Heart left ventricle (tissue), 16 donors: ENCODE measurements at regions not wholly inside any gene's neighbourhood (a gene's known extent, or its start where the extent isn't known, plus 50 kb on each side); places are given as distances from the start of the nearest gene placed in this dataset.

ENCODE experiments used
- ATAC-seq, 4 donors: fragments of 200-7000 bp; cut with Tn5 transposase; one replicate each; pipeline ENCODE4 v1.9.1; 2020 to 2022; ENCODE audit warnings: moderate library complexity in 4 of 4, mild to moderate bottlenecking in 3 of 4, moderate number of reproducible peaks in 1 of 4
- DNase-seq, 5 donors: peaks; one replicate each; pipeline ENCODE4 v3.0.0-alpha.2; 2020
- H3K27ac ChIP-seq, 12 donors: fragments of 200-600 bp; sonication (generic) in 4 of 12; one replicate each; pipeline versions ENCODE4 v1.5.0 to v1.8.0; 2016 to 2022; ENCODE audit warnings: mild to moderate bottlenecking in 2 of 12
- H3K27me3 ChIP-seq, 9 donors: fragments of 200-600 bp; sonication (generic) in 2 of 9; one replicate each; pipeline versions ENCODE4 v1.5.1 to v1.8.0; 2016 to 2022; ENCODE audit warnings: mild to moderate bottlenecking in 3 of 9
- H3K36me3 ChIP-seq, 9 donors: fragments of 200-600 bp; sonication (generic) in 2 of 9; one replicate each; pipeline versions ENCODE4 v1.5.0 to v1.8.0; 2018 to 2022; ENCODE audit warnings: mild to moderate bottlenecking in 2 of 9
- H3K4me1 ChIP-seq, 12 donors: fragments of 200-600 bp; sonication (generic) in 4 of 12; one replicate each; pipeline versions ENCODE4 v1.5.0 to v1.8.0; 2016 to 2022; ENCODE audit warnings: mild to moderate bottlenecking in 3 of 12
- H3K4me3 ChIP-seq, 12 donors: fragments of 200-600 bp; sonication (generic) in 4 of 12; one replicate each; pipeline versions ENCODE4 v1.5.0 to v1.8.0; 2017 to 2022; ENCODE audit warnings: mild to moderate bottlenecking in 9 of 12, moderate library complexity in 4 of 12
- H3K9me3 ChIP-seq, 12 donors: fragments of 200-600 bp; sonication (generic) in 4 of 12; one replicate each; pipeline versions ENCODE4 v1.5.0 to v1.8.0; 2016 to 2022; ENCODE audit warnings: mild to moderate bottlenecking in 1 of 12
- POLR2A ChIP-seq, 2 donors: fragments of 450-650 bp; IDR thresholded peaks; one replicate each; pipeline ENCODE4 v1.6.1; 2017; ENCODE audit warnings: antibody characterized with exemption in 2 of 2, mild to moderate bottlenecking in 2 of 2, moderate library complexity in 2 of 2
- WGBS, 4 donors: extraction: QIAGEN DNeasy Blood & Tissue Kit in 2 of 4; methylation state at CpG; one replicate each; pipeline versions ENCODE4 v1.1.5 to v1.1.7; 2013 to 2018; 5-methylcytosine and 5-hydroxymethylcytosine counted together
- intact Hi-C, 10 donors: fragments of 100-400 bp; cut with DNase I; formaldehyde crosslinking; loops; one replicate each; pipeline versions ENCODE4 v1.11.1 to v1.14.2; 2022
- TF ChIP-seq, protein P1 (sequence below), 12 donors: fragments of 200-600 bp; sonication (generic) in 4 of 12; IDR thresholded peaks; one replicate each; pipeline versions ENCODE4 v1.5.0 to v1.8.0; 2018 to 2022; ENCODE audit warnings: antibody characterized with exemption in 12 of 12, mild to moderate bottlenecking in 5 of 12
- donor health status: ischemic (EF 13 %, LVEDD 7.1; RV severe dilation, severe dysfunction).
- donor health status: healthy with polysubstance abuse.
- donor health status: DM: no; HTN: yes; CAD: no.
- donor health status: DM: no; HTN: no; CAD: no.
- donor health status: ischemic (EF 25% LVEDD 6.9; RV normal size, moderate dysfunction).
- donor health status: ischemic (EF 25% LVEDD 5.7; RV mildly dilated, moderate dysfunction).
- donor health status: healthy.
- donor health status: DM: yes; HTN: yes; CAD: no.
- donor health status: ischemic (EF 35%, LVEDD 5.7; RV mildly dilated, moderate dysfunction).
- donor health status: nonischemic (EF 11% LVEDD 7.7; RV severe dilation, severe dysfunction).
- donor health status: DM: yes; HTN: yes; CAD: no.
- donor health status: PGD.
- donor health status: ischemic (EF 29% LVEDD 5.4; RV normal size, mild dysfunction).
- donor health status: nonischemic (EF 23%, LVEDD 6.1; RV moderate dilation, normal function).

- no peaks in the 10 kb centered on the region for H3K9me3 ChIP-seq
- TF ChIP-seq POLR2A (IDR thresholded peaks at IDR 0.05): no peak
- TF ChIP-seq, protein P1, sequence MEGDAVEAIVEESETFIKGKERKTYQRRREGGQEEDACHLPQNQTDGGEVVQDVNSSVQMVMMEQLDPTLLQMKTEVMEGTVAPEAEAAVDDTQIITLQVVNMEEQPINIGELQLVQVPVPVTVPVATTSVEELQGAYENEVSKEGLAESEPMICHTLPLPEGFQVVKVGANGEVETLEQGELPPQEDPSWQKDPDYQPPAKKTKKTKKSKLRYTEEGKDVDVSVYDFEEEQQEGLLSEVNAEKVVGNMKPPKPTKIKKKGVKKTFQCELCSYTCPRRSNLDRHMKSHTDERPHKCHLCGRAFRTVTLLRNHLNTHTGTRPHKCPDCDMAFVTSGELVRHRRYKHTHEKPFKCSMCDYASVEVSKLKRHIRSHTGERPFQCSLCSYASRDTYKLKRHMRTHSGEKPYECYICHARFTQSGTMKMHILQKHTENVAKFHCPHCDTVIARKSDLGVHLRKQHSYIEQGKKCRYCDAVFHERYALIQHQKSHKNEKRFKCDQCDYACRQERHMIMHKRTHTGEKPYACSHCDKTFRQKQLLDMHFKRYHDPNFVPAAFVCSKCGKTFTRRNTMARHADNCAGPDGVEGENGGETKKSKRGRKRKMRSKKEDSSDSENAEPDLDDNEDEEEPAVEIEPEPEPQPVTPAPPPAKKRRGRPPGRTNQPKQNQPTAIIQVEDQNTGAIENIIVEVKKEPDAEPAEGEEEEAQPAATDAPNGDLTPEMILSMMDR (IDR thresholded peaks at IDR 0.05): no peak
- H3K27me3 ChIP-seq: no peaks in the 10 kb centered on the region
- H3K4me3 ChIP-seq: no peak overlapping the region
- H3K36me3 ChIP-seq: no peaks in the 10 kb centered on the region
- intact Hi-C loops: no loop called here
- H3K4me1 ChIP-seq: no peaks in the 10 kb centered on the region
- H3K27ac ChIP-seq: no peak overlapping the region
- DNase-seq (no peak), ATAC-seq (no peak)
- 81 to 88% (median 84%) methylated on average over 1 of the region's 1 CpG for WGBS, 4 donors
Measured at GRCh38 chr16:76796978-76797377, 394.0 kb upstream of the MON1B start.

DNA sequence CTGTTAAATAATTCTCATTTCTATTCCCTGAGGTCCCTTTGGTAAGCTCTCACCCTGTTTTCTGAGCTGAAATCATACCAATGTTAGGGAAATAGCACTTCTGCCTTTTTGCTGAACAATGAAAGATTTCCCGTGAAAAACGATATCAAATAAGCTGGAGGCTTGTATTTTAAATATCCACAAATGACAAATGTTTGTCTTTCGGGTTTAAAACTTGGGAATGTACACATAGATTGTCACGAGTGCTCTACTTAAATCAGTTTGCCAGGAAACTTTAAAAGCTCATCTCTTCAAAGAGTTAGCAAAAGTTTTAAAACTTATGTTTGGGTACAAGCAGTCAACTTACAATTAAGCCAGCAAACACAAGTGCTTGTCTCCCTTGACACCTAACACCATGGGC is 393.5 kb upstream of the MON1B start:
- no peaks in the 10 kb centered on the region for H3K27me3 ChIP-seq
- H3K27ac ChIP-seq: no peak overlapping the region
- ATAC-seq (no peak), DNase-seq (no peak)
- TF ChIP-seq, protein P1 (IDR thresholded peaks at IDR 0.05): no peak
- TF ChIP-seq POLR2A (IDR thresholded peaks at IDR 0.05): no peak
- no peaks in the 10 kb centered on the region for H3K36me3 ChIP-seq
- no peak overlapping the region for H3K4me3 ChIP-seq
- intact Hi-C loops: no loop called here
- no peaks in the 10 kb centered on the region for H3K4me1 ChIP-seq
- H3K9me3 ChIP-seq: no peaks in the 10 kb centered on the region
- whole genome bisulfite sequencing, 4 donors: 82 to 88% (median 85%) methylated on average over 4 of the region's 4 CpGs

GRCh38 chr16:76800196-76800595 is 390.8 kb upstream of the MON1B start:
- Histone ChIP-seq H3K4me3 (no peak overlapping the region), H3K9me3 (no peaks in the 10 kb centered on the region), H3K27ac (no peak overlapping the region), H3K36me3 (no peaks in the 10 kb centered on the region), H3K27me3 (no peaks in the 10 kb centered on the region), H3K4me1 (no peaks in the 10 kb centered on the region)
- WGBS, 4 donors: 86 to 90% (median 88%) methylated on average over 6 of the region's 6 CpGs
- no peak for ATAC-seq
- TF ChIP-seq POLR2A (IDR thresholded peaks at IDR 0.05): no peak
- TF ChIP-seq, protein P1 (IDR thresholded peaks at IDR 0.05): no peak
- intact Hi-C loops: no loop called here
- DNase-seq: no peak

DNA sequence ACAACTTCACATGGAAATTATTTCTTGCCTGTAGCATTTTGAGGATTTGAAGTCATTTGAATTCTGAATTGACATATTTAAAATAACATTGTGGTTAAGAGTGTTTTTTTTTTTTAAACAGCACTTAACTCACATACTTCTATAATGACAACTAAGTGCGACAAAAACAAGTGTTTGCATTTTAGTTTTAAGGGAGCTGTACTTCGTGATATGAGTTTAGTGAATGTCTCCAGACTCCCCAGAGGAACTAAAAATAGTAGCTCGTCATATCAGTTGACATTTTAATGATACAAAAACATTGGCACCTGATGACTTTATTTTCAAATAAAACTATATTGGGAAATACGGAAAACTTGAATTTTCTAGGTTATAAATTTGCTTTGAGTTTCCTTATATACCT is 389.6 kb upstream of the MON1B start:
- H3K4me3 ChIP-seq: no peak overlapping the region
- H3K27me3 ChIP-seq: no peaks in the 10 kb centered on the region
- ATAC-seq: no peak
- intact Hi-C loops: no loop called here
- WGBS, 4 donors: 44 to 58% (median 52%) methylated on average over 4 of the region's 4 CpGs
- no peak overlapping the region for H3K27ac ChIP-seq
- H3K9me3 ChIP-seq: no peaks in the 10 kb centered on the region
- TF ChIP-seq POLR2A (IDR thresholded peaks at IDR 0.05): no peak
- TF ChIP-seq, protein P1 (IDR thresholded peaks at IDR 0.05): no peak
- DNase-seq: no peak
- H3K4me1 ChIP-seq: no peaks in the 10 kb centered on the region
- no peaks in the 10 kb centered on the region for H3K36me3 ChIP-seq
